Panc1 (cell line): ENCODE measurements at regions not wholly inside any gene's neighbourhood (a gene's known extent, or its start where the extent isn't known, plus 50 kb on each side); places are given as distances from the start of the nearest gene placed in this dataset.

Experiments
- ATAC-seq: fragments of 200-7000 bp; cut with Tn5 transposase; 2 replicates; pipeline ENCODE4 v1.9.1; 2020; ENCODE audit warnings: mild to moderate bottlenecking, moderate library complexity
- BruUV-seq: library from RNA; stranded (reverse); fragments of 400-500 nt; replicated peaks from 2 replicates; lab custom pipeline; 2021; lab: Mats Ljungman, UMichigan
- CTCF ChIA-PET: fragments of 300-600 bp; sonication (Branson Sonifier 250); formaldehyde crosslinking; loops from one replicate; lab custom pipeline; 2022; ENCODE audit warnings: antibody characterized with exemption; lab: Charles Lee
- POLR2A ChIA-PET: fragments of 300-600 bp; sonication (Branson Sonifier 250); formaldehyde crosslinking; loops from one replicate; lab custom pipeline; 2022; ENCODE audit warnings: antibody characterized with exemption; lab: Charles Lee
- DNase-seq: peaks from one replicate; pipeline ENCODE4 v3.0.0-alpha.2; 2010; ENCODE audit warnings: low read depth, low spot score
- H3K27ac ChIP-seq: 2 replicates; pipeline ENCODE4 v1.5.1; 2011; ENCODE audit warnings: mild to moderate bottlenecking, low read length, inconsistent platforms
- H3K27me3 ChIP-seq: fragments of 200-500 bp; sonication (Bioruptor generic); 2 replicates; pipeline ENCODE4 v1.6.0; 2014; ENCODE audit warnings: low read length, inconsistent platforms; ENCODE audit not compliant: control insufficient read depth, insufficient read depth
- H3K36me3 ChIP-seq: fragments of 200-500 bp; sonication (Bioruptor generic); 2 replicates; pipeline ENCODE4 v1.5.1; 2014; ENCODE audit warnings: inconsistent platforms, mild to moderate bottlenecking, low read length, moderate library complexity; ENCODE audit not compliant: control insufficient read depth, insufficient read depth
- H3K4me1 ChIP-seq: 2 replicates; pipeline ENCODE4 v1.5.1; 2011; ENCODE audit warnings: inconsistent platforms, mild to moderate bottlenecking, low read length, moderate library complexity; ENCODE audit not compliant: control insufficient read depth, insufficient read depth
- H3K4me3 ChIP-seq, 2 experiments: 2 replicates each; pipeline ENCODE4 v1.5.1; 2011 to 2012; ENCODE audit warnings: low read depth in 2 of 2, low read length in 2 of 2, mild to moderate bottlenecking in 2 of 2, inconsistent platforms in 1 of 2, moderate library complexity in 1 of 2
- H3K9me3 ChIP-seq: fragments of 200-500 bp; sonication (Bioruptor generic); 2 replicates; pipeline ENCODE4 v1.5.1; 2014; ENCODE audit warnings: low read depth, mild to moderate bottlenecking, inconsistent platforms, low read length, moderate library complexity; ENCODE audit not compliant: control insufficient read depth, insufficient read depth
- CTCF ChIP-seq: fragments of 450-650 bp; IDR thresholded peaks from 2 replicates; pipeline ENCODE4 v1.5.1; 2017; ENCODE audit warnings: mild to moderate bottlenecking
- POLR2AphosphoS5 ChIP-seq: IDR thresholded peaks from 2 replicates; pipeline ENCODE4 v1.6.1; 2012; ENCODE audit warnings: mild to moderate bottlenecking, low read depth, low read length, moderate library complexity
- SIN3A ChIP-seq: IDR thresholded peaks from 2 replicates; pipeline ENCODE4 v1.6.1; 2012; ENCODE audit warnings: low read depth, mild to moderate bottlenecking, low read length, moderate library complexity, borderline replicate concordance; ENCODE audit not compliant: insufficient read depth
- TCF7L2 ChIP-seq: IDR thresholded peaks from 2 replicates; pipeline ENCODE4 v1.6.1; 2011; ENCODE audit warnings: mild to moderate bottlenecking, low read depth, low read length, inconsistent platforms
- in situ Hi-C: cut with HindIII; loops from 2 replicates; pipeline ENCODE4 v1.10.0; 2016; ENCODE audit warnings: low sequenced_read_pairs, low pct_unique_long_range_greater_than_20kb
- intact Hi-C: fragments of 100-400 bp; cut with micrococcal nuclease; formaldehyde crosslinking; loops from one replicate; pipeline ENCODE4 v1.10.0; 2022; ENCODE audit not compliant: unreplicated experiment
- TF ChIP-seq, protein P1 (sequence below), 2 experiments: IDR thresholded peaks; 2 replicates each; pipeline ENCODE4 v1.6.1; 2011 to 2012; ENCODE audit warnings: low read depth in 2 of 2, control low read depth in 1 of 2, low read length in 1 of 2, mild to moderate bottlenecking in 1 of 2, moderate library complexity in 1 of 2; ENCODE audit not compliant: insufficient read depth in 1 of 2

GRCh38 chr12:87439990-87440827 is 589.0 kb downstream of the C12orf50 start:
- no peaks in the 10 kb centered on the region for H3K27me3 ChIP-seq
- ChIA-PET CTCF (no interaction called here), POLR2A (no interaction called here)
- TF ChIP-seq CTCF (no peak), SIN3A (no peak), TCF7L2 (no peak), POLR2AphosphoS5 (no peak)
- TF ChIP-seq, protein P1, sequence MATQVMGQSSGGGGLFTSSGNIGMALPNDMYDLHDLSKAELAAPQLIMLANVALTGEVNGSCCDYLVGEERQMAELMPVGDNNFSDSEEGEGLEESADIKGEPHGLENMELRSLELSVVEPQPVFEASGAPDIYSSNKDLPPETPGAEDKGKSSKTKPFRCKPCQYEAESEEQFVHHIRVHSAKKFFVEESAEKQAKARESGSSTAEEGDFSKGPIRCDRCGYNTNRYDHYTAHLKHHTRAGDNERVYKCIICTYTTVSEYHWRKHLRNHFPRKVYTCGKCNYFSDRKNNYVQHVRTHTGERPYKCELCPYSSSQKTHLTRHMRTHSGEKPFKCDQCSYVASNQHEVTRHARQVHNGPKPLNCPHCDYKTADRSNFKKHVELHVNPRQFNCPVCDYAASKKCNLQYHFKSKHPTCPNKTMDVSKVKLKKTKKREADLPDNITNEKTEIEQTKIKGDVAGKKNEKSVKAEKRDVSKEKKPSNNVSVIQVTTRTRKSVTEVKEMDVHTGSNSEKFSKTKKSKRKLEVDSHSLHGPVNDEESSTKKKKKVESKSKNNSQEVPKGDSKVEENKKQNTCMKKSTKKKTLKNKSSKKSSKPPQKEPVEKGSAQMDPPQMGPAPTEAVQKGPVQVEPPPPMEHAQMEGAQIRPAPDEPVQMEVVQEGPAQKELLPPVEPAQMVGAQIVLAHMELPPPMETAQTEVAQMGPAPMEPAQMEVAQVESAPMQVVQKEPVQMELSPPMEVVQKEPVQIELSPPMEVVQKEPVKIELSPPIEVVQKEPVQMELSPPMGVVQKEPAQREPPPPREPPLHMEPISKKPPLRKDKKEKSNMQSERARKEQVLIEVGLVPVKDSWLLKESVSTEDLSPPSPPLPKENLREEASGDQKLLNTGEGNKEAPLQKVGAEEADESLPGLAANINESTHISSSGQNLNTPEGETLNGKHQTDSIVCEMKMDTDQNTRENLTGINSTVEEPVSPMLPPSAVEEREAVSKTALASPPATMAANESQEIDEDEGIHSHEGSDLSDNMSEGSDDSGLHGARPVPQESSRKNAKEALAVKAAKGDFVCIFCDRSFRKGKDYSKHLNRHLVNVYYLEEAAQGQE (IDR thresholded peaks at IDR 0.05; ENCODE audit: insufficient read depth in 1 of 2, low read depth in 2 of 2, low read length in 1 of 2), result no peak
- in situ Hi-C loops, result no loop called here
- no TSS peak for BruUV-seq
- H3K4me3 ChIP-seq, result no peak overlapping the region
- H3K36me3 ChIP-seq, result no peaks in the 10 kb centered on the region
- H3K9me3 ChIP-seq, result no peaks in the 10 kb centered on the region
- DNase-seq, result peak; percentile 2
- H3K27ac ChIP-seq, result no peak overlapping the region
- H3K4me1 ChIP-seq, result no peaks in the 10 kb centered on the region
- intact Hi-C loops, result no loop called here
- peak; percentile 84 for ATAC-seq

GRCh38 chr12:87430444-87430843 is 598.8 kb downstream of the C12orf50 start:
- DNase-seq (no peak), ATAC-seq (no peak)
- H3K36me3 ChIP-seq, result no peaks in the 10 kb centered on the region
- H3K4me3 ChIP-seq, result no peak overlapping the region
- H3K27me3 ChIP-seq, result no peaks in the 10 kb centered on the region
- BruUV-seq, result no TSS peak
- H3K4me1 ChIP-seq, result no peaks in the 10 kb centered on the region
- no peak overlapping the region for H3K27ac ChIP-seq
- H3K9me3 ChIP-seq, result peaks cover 3% of the 10 kb centered on the region; the same call in 1 of the 2 replicates
- POLR2A ChIA-PET, result no interaction called here
- in situ Hi-C loops (no loop called here), intact Hi-C loops (no loop called here)
- no peak for TF ChIP-seq CTCF
- no peak for TF ChIP-seq SIN3A
- no peak for TF ChIP-seq POLR2AphosphoS5
- no peak for TF ChIP-seq TCF7L2
- TF ChIP-seq, protein P1 (IDR thresholded peaks at IDR 0.05; ENCODE audit: insufficient read depth in 1 of 2, low read depth in 2 of 2, low read length in 1 of 2), result no peak
- CTCF ChIA-PET, result no interaction called here
